Femur (tissue), 1 donor: ENCODE measurements at regions not wholly inside any gene's neighbourhood (a gene's known extent, or its start where the extent isn't known, plus 50 kb on each side); places are given as distances from the start of the nearest gene placed in this dataset.
"Not testable (repeated sequence)": the region's sequence is repeated elsewhere in the genome, so short reads cannot be mapped to it uniquely, and the experiment has no call there.

ENCODE experiments used
- DNase-seq: peaks from one replicate; pipeline ENCODE4 v3.0.0-alpha.2; 2017

GRCh38 chr3:31188112-31188511, 293.7 kb upstream of the GADL1 start:
- DNase-seq = peak; percentile 69

GRCh38 chr3:31189330-31189729, 294.9 kb upstream of the GADL1 start:
- DNase-seq = no peak

GRCh38 chr3:31189971-31190370, 295.5 kb upstream of the GADL1 start:
- no peak for DNase-seq

- no peak for DNase-seq
These were observed 296.9 kb upstream of the GADL1 start for GRCh38 chr3:31191354-31191753.

- DNase-seq = no peak
These were observed 299.0 kb upstream of the GADL1 start for GRCh38 chr3:31193429-31193828.

GRCh38 chr3:31193871-31194270, 299.4 kb upstream of the GADL1 start:
- DNase-seq = no peak

GRCh38 chr3:31196261-31196660, 301.8 kb upstream of the GADL1 start:
- no peak for DNase-seq

- peak; percentile 69 for DNase-seq
These were observed 302.5 kb upstream of the GADL1 start for GRCh38 chr3:31196881-31197364.

GRCh38 chr3:31197941-31198340, 303.5 kb upstream of the GADL1 start:
- DNase-seq = no peak

- DNase-seq = no peak
These were observed 304.4 kb upstream of the GADL1 start for GRCh38 chr3:31198890-31199289.

GRCh38 chr3:31203960-31204795, 309.7 kb upstream of the GADL1 start:
- no peak for DNase-seq

- not testable (repeated sequence) for DNase-seq
These were observed 310.3 kb upstream of the GADL1 start for GRCh38 chr3:31204796-31205056.

GRCh38 chr3:31210068-31210645, 315.7 kb upstream of the GADL1 start:
- no peak for DNase-seq

GRCh38 chr3:31213869-31214486, 318.7 kb upstream of the STT3B start:
- DNase-seq = peak; percentile 30

- DNase-seq = no peak
These were observed 314.6 kb upstream of the STT3B start for GRCh38 chr3:31218082-31218481.

- no peak for DNase-seq
These were observed 313.4 kb upstream of the STT3B start for GRCh38 chr3:31219131-31219843.

GRCh38 chr3:31220431-31220830, 312.3 kb upstream of the STT3B start:
- DNase-seq = no peak

- DNase-seq = no peak
These were observed 309.4 kb upstream of the STT3B start for GRCh38 chr3:31223278-31223677.

- no peak for DNase-seq
These were observed 307.8 kb upstream of the STT3B start for GRCh38 chr3:31224936-31225335.

GRCh38 chr3:31225923-31226322, 306.8 kb upstream of the STT3B start:
- no peak for DNase-seq

GRCh38 chr3:31226346-31226745, 306.4 kb upstream of the STT3B start:
- no peak for DNase-seq

- no peak for DNase-seq
These were observed 305.6 kb upstream of the STT3B start for GRCh38 chr3:31227131-31227562.

GRCh38 chr3:31230425-31231223, 302.1 kb upstream of the STT3B start:
- DNase-seq = no peak
